GM19239 (cell line): ENCODE measurements at regions not wholly inside any gene's neighbourhood (a gene's known extent, or its start where the extent isn't known, plus 50 kb on each side); places are given as distances from the start of the nearest gene placed in this dataset.

Experiments
- DNase-seq: peaks from one replicate; pipeline ENCODE4 v3.0.0; 2011; ENCODE audit warnings: low spot score; ENCODE audit not compliant: insufficient read length
- FAIRE-seq: peaks from 2 replicates; lab custom pipeline; 2011; peaks lifted over from hg19 to GRCh38; lab: Jason Lieb, UNC

DNA sequence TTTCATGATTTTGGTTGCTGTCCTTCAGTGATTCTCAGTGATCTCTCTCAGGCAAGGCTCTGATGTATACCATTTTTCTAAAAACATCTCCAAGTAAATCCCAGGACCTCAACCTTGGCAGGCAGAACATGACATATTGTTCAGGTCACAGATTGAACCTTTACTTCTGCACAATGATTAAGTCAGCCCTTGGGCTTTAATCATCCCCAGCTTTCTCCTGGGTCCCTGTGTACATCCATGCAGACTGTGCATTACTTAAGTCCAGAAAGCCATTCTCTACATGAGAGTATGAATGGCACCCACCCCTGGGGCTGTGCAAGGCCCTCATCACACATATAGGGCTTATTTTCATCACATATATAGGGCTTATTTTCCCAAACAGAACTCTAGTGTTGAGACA lies 58.7 kb upstream of the ADAMTS3 start:
- DNase-seq (no peak), FAIRE-seq (no peak)
